Neural progenitor cell (in vitro differentiated cells): ENCODE measurements at regions not wholly inside any gene's neighbourhood (a gene's known extent, or its start where the extent isn't known, plus 50 kb on each side); places are given as distances from the start of the nearest gene placed in this dataset.

ENCODE experiments used
- CTCF ChIP-seq: fragments of 200-600 bp; sonication (generic); IDR thresholded peaks from 2 replicates; pipeline ENCODE4 v1.5.1; 2017; ENCODE audit warnings: antibody characterized with exemption, mild to moderate bottlenecking
- EZH2 ChIP-seq: fragments of 200-600 bp; sonication (generic); IDR thresholded peaks from 2 replicates; pipeline ENCODE4 v1.6.1; 2017; ENCODE audit warnings: antibody characterized with exemption, mild to moderate bottlenecking, moderate library complexity

GRCh38 chr19:32131005-32131404, 214.4 kb upstream of the ZNF507 start:
- TF ChIP-seq CTCF: no peak
- no peak for TF ChIP-seq EZH2
